ENCODE measurements at regions not wholly inside any gene's neighbourhood (a gene's known extent, or its start where the extent isn't known, plus 50 kb on each side); places are given as distances from the start of the nearest gene placed in this dataset.

GRCh38 chr11:62073061-62073460 is 50.8 kb upstream of the INCENP start:
- no peak for DNase-seq (ENCODE audit: low spot score)

GRCh38 chr11:62071408-62071807 is 52.4 kb upstream of the INCENP start:
- DNase-seq (ENCODE audit: low spot score) = no peak

- DNase-seq (ENCODE audit: low spot score) = no peak
Measured at GRCh38 chr11:62069986-62070919, 53.6 kb upstream of the INCENP start.

- DNase-seq (ENCODE audit: low spot score) = no peak
Measured at GRCh38 chr11:62069374-62069773, 54.4 kb upstream of the INCENP start.

- DNase-seq (ENCODE audit: low spot score) = no peak
Measured at GRCh38 chr11:62068730-62069129, 55.1 kb upstream of the INCENP start.

GRCh38 chr11:62067741-62068140 is 56.1 kb upstream of the INCENP start:
- DNase-seq (ENCODE audit: low spot score) = no peak

GRCh38 chr11:62064221-62064620 is 59.6 kb upstream of the INCENP start:
- no peak for DNase-seq (ENCODE audit: low spot score)

- no peak for DNase-seq (ENCODE audit: low spot score)
Measured at GRCh38 chr11:62062223-62062861, 61.5 kb upstream of the INCENP start.

- DNase-seq (ENCODE audit: low spot score) = peak; percentile 83
Measured at GRCh38 chr11:62061356-62062222, 62.2 kb upstream of the INCENP start.

GRCh38 chr11:62057069-62057468 is 66.7 kb upstream of the INCENP start:
- DNase-seq (ENCODE audit: low spot score) = no peak

- DNase-seq (ENCODE audit: low spot score) = no peak
Measured at GRCh38 chr11:62055970-62056369, 67.8 kb upstream of the INCENP start.

- peak; percentile 7 for DNase-seq (ENCODE audit: low spot score)
Measured at GRCh38 chr11:62054484-62055121, 69.2 kb upstream of the INCENP start.

GRCh38 chr11:62054081-62054480 is 69.7 kb upstream of the INCENP start:
- no peak for DNase-seq (ENCODE audit: low spot score)

- no peak for DNase-seq (ENCODE audit: low spot score)
Measured at GRCh38 chr11:62050716-62051115, 73.1 kb upstream of the INCENP start.

GRCh38 chr11:62048100-62048499 is 75.7 kb upstream of the INCENP start:
- DNase-seq (ENCODE audit: low spot score) = no peak

- no peak for DNase-seq (ENCODE audit: low spot score)
Measured at GRCh38 chr11:62046568-62047100, 77.2 kb upstream of the INCENP start.

GRCh38 chr11:62044639-62045121 is 77.2 kb upstream of the FTH1 start:
- DNase-seq (ENCODE audit: low spot score) = no peak

GRCh38 chr11:62035293-62035692 is 67.9 kb upstream of the FTH1 start:
- no peak for DNase-seq (ENCODE audit: low spot score)

GRCh38 chr11:62034036-62034338 is 66.6 kb upstream of the FTH1 start:
- no peak for DNase-seq (ENCODE audit: low spot score)

GRCh38 chr11:62033191-62034035 is 66.0 kb upstream of the FTH1 start:
- DNase-seq (ENCODE audit: low spot score) = peak; percentile 12

Measured in globus pallidus (tissue), 1 donor.